Panc1 (cell line): ENCODE measurements at regions not wholly inside any gene's neighbourhood (a gene's known extent, or its start where the extent isn't known, plus 50 kb on each side); places are given as distances from the start of the nearest gene placed in this dataset.

ENCODE experiments used
- ATAC-seq: fragments of 200-7000 bp; cut with Tn5 transposase; 2 replicates; pipeline ENCODE4 v1.9.1; 2020; ENCODE audit warnings: mild to moderate bottlenecking, moderate library complexity
- BruUV-seq: library from RNA; stranded (reverse); fragments of 400-500 nt; replicated peaks from 2 replicates; lab custom pipeline; 2021; lab: Mats Ljungman, UMichigan
- CTCF ChIA-PET: fragments of 300-600 bp; sonication (Branson Sonifier 250); formaldehyde crosslinking; loops from one replicate; lab custom pipeline; 2022; ENCODE audit warnings: antibody characterized with exemption; lab: Charles Lee
- POLR2A ChIA-PET: fragments of 300-600 bp; sonication (Branson Sonifier 250); formaldehyde crosslinking; loops from one replicate; lab custom pipeline; 2022; ENCODE audit warnings: antibody characterized with exemption; lab: Charles Lee
- DNase-seq: peaks from one replicate; pipeline ENCODE4 v3.0.0-alpha.2; 2010; ENCODE audit warnings: low read depth, low spot score
- H3K27ac ChIP-seq: 2 replicates; pipeline ENCODE4 v1.5.1; 2011; ENCODE audit warnings: mild to moderate bottlenecking, low read length, inconsistent platforms
- H3K27me3 ChIP-seq: fragments of 200-500 bp; sonication (Bioruptor generic); 2 replicates; pipeline ENCODE4 v1.6.0; 2014; ENCODE audit warnings: low read length, inconsistent platforms; ENCODE audit not compliant: control insufficient read depth, insufficient read depth
- H3K36me3 ChIP-seq: fragments of 200-500 bp; sonication (Bioruptor generic); 2 replicates; pipeline ENCODE4 v1.5.1; 2014; ENCODE audit warnings: inconsistent platforms, mild to moderate bottlenecking, low read length, moderate library complexity; ENCODE audit not compliant: control insufficient read depth, insufficient read depth
- H3K4me1 ChIP-seq: 2 replicates; pipeline ENCODE4 v1.5.1; 2011; ENCODE audit warnings: inconsistent platforms, mild to moderate bottlenecking, low read length, moderate library complexity; ENCODE audit not compliant: control insufficient read depth, insufficient read depth
- H3K4me3 ChIP-seq, 2 experiments: 2 replicates each; pipeline ENCODE4 v1.5.1; 2011 to 2012; ENCODE audit warnings: low read depth in 2 of 2, low read length in 2 of 2, mild to moderate bottlenecking in 2 of 2, inconsistent platforms in 1 of 2, moderate library complexity in 1 of 2
- H3K9me3 ChIP-seq: fragments of 200-500 bp; sonication (Bioruptor generic); 2 replicates; pipeline ENCODE4 v1.5.1; 2014; ENCODE audit warnings: low read depth, mild to moderate bottlenecking, inconsistent platforms, low read length, moderate library complexity; ENCODE audit not compliant: control insufficient read depth, insufficient read depth
- POLR2AphosphoS5 ChIP-seq: IDR thresholded peaks from 2 replicates; pipeline ENCODE4 v1.6.1; 2012; ENCODE audit warnings: mild to moderate bottlenecking, low read depth, low read length, moderate library complexity
- SIN3A ChIP-seq: IDR thresholded peaks from 2 replicates; pipeline ENCODE4 v1.6.1; 2012; ENCODE audit warnings: low read depth, mild to moderate bottlenecking, low read length, moderate library complexity, borderline replicate concordance; ENCODE audit not compliant: insufficient read depth
- TCF7L2 ChIP-seq: IDR thresholded peaks from 2 replicates; pipeline ENCODE4 v1.6.1; 2011; ENCODE audit warnings: mild to moderate bottlenecking, low read depth, low read length, inconsistent platforms
- in situ Hi-C: cut with HindIII; loops from 2 replicates; pipeline ENCODE4 v1.10.0; 2016; ENCODE audit warnings: low sequenced_read_pairs, low pct_unique_long_range_greater_than_20kb
- intact Hi-C: fragments of 100-400 bp; cut with micrococcal nuclease; formaldehyde crosslinking; loops from one replicate; pipeline ENCODE4 v1.10.0; 2022; ENCODE audit not compliant: unreplicated experiment
- TF ChIP-seq, protein P1 (sequence below), 2 experiments: IDR thresholded peaks; 2 replicates each; pipeline ENCODE4 v1.6.1; 2011 to 2012; ENCODE audit warnings: low read depth in 2 of 2, control low read depth in 1 of 2, low read length in 1 of 2, mild to moderate bottlenecking in 1 of 2, moderate library complexity in 1 of 2; ENCODE audit not compliant: insufficient read depth in 1 of 2
- TF ChIP-seq, protein P2 (sequence below): fragments of 450-650 bp; IDR thresholded peaks from 2 replicates; pipeline ENCODE4 v1.5.1; 2017; ENCODE audit warnings: mild to moderate bottlenecking

DNA sequence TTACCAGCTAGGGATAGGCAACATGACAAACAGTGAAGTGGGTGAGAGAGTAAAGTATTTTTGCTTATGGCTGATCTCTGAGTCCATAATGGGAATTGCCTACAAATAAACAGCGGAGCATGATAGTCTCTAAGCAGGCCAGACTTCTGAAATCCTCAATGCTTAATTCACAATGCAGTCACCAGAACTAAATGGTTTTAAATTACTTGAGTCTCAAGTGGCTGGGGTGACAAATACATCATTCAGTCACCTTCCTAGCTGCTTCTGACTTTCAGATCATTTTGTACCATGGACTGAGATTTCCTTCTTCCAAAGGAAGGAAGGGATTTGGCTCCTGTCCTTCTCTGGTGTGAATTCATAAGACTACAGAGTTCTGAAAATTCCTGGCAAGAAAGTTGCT lies 82.8 kb upstream of the RMP24 start:
- Histone ChIP-seq H3K27me3 (no peaks in the 10 kb centered on the region), H3K4me1 (no peaks in the 10 kb centered on the region), H3K4me3 (no peak overlapping the region), H3K27ac (no peak overlapping the region), H3K36me3 (no peaks in the 10 kb centered on the region), H3K9me3 (0 out of 2 replicates have a peak, but pooled peaks cover 5% of the 10 kb centered on the region)
- no peak for ATAC-seq
- in situ Hi-C loops, result no loop called here
- ChIA-PET CTCF (no interaction called here), POLR2A (no interaction called here)
- TF ChIP-seq, protein P1, sequence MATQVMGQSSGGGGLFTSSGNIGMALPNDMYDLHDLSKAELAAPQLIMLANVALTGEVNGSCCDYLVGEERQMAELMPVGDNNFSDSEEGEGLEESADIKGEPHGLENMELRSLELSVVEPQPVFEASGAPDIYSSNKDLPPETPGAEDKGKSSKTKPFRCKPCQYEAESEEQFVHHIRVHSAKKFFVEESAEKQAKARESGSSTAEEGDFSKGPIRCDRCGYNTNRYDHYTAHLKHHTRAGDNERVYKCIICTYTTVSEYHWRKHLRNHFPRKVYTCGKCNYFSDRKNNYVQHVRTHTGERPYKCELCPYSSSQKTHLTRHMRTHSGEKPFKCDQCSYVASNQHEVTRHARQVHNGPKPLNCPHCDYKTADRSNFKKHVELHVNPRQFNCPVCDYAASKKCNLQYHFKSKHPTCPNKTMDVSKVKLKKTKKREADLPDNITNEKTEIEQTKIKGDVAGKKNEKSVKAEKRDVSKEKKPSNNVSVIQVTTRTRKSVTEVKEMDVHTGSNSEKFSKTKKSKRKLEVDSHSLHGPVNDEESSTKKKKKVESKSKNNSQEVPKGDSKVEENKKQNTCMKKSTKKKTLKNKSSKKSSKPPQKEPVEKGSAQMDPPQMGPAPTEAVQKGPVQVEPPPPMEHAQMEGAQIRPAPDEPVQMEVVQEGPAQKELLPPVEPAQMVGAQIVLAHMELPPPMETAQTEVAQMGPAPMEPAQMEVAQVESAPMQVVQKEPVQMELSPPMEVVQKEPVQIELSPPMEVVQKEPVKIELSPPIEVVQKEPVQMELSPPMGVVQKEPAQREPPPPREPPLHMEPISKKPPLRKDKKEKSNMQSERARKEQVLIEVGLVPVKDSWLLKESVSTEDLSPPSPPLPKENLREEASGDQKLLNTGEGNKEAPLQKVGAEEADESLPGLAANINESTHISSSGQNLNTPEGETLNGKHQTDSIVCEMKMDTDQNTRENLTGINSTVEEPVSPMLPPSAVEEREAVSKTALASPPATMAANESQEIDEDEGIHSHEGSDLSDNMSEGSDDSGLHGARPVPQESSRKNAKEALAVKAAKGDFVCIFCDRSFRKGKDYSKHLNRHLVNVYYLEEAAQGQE (IDR thresholded peaks at IDR 0.05; ENCODE audit: insufficient read depth in 1 of 2, low read depth in 2 of 2, low read length in 1 of 2), result no peak
- TF ChIP-seq POLR2AphosphoS5 (no peak), TCF7L2 (no peak), SIN3A (no peak)
- TF ChIP-seq, protein P2, sequence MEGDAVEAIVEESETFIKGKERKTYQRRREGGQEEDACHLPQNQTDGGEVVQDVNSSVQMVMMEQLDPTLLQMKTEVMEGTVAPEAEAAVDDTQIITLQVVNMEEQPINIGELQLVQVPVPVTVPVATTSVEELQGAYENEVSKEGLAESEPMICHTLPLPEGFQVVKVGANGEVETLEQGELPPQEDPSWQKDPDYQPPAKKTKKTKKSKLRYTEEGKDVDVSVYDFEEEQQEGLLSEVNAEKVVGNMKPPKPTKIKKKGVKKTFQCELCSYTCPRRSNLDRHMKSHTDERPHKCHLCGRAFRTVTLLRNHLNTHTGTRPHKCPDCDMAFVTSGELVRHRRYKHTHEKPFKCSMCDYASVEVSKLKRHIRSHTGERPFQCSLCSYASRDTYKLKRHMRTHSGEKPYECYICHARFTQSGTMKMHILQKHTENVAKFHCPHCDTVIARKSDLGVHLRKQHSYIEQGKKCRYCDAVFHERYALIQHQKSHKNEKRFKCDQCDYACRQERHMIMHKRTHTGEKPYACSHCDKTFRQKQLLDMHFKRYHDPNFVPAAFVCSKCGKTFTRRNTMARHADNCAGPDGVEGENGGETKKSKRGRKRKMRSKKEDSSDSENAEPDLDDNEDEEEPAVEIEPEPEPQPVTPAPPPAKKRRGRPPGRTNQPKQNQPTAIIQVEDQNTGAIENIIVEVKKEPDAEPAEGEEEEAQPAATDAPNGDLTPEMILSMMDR, result no peak
- intact Hi-C loops, result no loop called here
- BruUV-seq, result no TSS peak
- no peak for DNase-seq

DNA sequence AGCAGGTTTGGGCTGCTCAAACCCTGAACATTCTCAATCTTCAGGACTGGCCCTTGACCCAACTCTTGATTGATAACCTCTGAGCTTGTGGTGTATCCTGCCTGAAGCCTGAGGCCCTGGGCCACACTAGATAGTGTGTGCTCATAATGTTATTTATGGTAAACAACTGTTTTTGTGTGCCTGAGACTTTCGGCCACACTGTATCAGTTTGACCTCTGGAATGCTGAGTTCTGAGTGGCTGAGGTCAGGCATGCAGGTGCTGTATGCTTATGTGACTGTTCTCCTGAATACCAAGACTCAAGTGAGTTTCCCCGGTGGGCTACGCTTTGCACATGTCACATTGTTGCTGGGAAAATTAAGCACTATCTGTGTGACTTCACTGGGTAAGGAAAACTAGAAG lies 82.2 kb upstream of the RMP24 start:
- intact Hi-C loops, result no loop called here
- Histone ChIP-seq H3K36me3 (no peaks in the 10 kb centered on the region), H3K4me3 (no peak overlapping the region), H3K9me3 (0 out of 2 replicates have a peak, but pooled peaks cover 5% of the 10 kb centered on the region), H3K4me1 (no peaks in the 10 kb centered on the region), H3K27me3 (no peaks in the 10 kb centered on the region), H3K27ac (no peak overlapping the region)
- DNase-seq (no peak), ATAC-seq (no peak)
- in situ Hi-C loops, result no loop called here
- no TSS peak for BruUV-seq
- TF ChIP-seq, protein P1 (IDR thresholded peaks at IDR 0.05; ENCODE audit: insufficient read depth in 1 of 2, low read depth in 2 of 2, low read length in 1 of 2), result no peak
- no peak for TF ChIP-seq TCF7L2
- no peak for TF ChIP-seq SIN3A
- TF ChIP-seq POLR2AphosphoS5, result no peak
- TF ChIP-seq, protein P2, result no peak
- CTCF ChIA-PET, result no interaction called here
- POLR2A ChIA-PET, result no interaction called here
